NT2/D1 (cell line): ENCODE measurements at regions not wholly inside any gene's neighbourhood (a gene's known extent, or its start where the extent isn't known, plus 50 kb on each side); places are given as distances from the start of the nearest gene placed in this dataset.

ENCODE experiments used
- SUZ12 ChIP-seq: IDR thresholded peaks from 2 replicates; pipeline ENCODE4 v1.6.1; 2011; ENCODE audit not compliant: insufficient read length, insufficient read depth; ENCODE audit errors: extremely low read depth
- YY1 ChIP-seq: IDR thresholded peaks from 2 replicates; pipeline ENCODE4 v1.6.1; 2011; ENCODE audit not compliant: insufficient read length, insufficient read depth

GRCh38 chr6:106882138-106882537 is 92.4 kb downstream of the CD24 start:
- TF ChIP-seq SUZ12, result no peak
- TF ChIP-seq YY1, result no peak
